ENCODE measurements at regions not wholly inside any gene's neighbourhood (a gene's known extent, or its start where the extent isn't known, plus 50 kb on each side); places are given as distances from the start of the nearest gene placed in this dataset.

DNA sequence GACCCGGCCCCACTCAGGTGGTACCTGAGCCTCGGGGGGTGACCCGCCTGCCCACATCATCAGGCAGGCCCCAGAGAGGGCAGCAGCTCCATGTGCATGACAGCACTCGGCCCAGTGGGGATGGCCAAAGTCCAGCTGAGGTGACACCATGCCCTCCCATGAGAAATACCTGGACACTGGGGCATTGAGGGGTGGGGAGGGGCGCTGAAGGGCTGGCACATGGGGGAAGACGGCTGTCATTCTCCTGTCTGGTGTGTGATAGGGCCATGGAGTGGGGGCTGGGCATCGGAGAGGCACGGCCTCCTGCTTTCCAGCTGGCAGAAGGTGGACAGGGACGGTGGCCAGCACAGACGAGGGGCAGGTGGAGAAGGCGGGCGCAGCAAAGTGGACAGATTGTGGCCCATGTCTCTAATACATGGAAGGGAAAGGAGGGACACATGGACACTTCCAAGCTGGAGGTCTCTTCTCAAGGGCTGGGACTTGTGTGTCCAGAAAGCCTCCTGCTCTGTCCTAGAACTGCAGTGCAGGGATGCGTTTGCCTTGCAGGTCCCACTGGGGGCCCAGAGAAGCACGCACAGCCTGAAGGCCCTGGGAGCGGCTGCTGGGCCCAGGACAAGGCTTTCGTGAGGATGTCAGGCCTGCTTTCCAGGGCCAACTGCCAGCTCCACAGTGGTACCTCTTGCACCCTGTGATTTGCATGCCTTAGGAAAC, 302.2 kb downstream of the NDUFA10 start:
- TF ChIP-seq, protein P1, sequence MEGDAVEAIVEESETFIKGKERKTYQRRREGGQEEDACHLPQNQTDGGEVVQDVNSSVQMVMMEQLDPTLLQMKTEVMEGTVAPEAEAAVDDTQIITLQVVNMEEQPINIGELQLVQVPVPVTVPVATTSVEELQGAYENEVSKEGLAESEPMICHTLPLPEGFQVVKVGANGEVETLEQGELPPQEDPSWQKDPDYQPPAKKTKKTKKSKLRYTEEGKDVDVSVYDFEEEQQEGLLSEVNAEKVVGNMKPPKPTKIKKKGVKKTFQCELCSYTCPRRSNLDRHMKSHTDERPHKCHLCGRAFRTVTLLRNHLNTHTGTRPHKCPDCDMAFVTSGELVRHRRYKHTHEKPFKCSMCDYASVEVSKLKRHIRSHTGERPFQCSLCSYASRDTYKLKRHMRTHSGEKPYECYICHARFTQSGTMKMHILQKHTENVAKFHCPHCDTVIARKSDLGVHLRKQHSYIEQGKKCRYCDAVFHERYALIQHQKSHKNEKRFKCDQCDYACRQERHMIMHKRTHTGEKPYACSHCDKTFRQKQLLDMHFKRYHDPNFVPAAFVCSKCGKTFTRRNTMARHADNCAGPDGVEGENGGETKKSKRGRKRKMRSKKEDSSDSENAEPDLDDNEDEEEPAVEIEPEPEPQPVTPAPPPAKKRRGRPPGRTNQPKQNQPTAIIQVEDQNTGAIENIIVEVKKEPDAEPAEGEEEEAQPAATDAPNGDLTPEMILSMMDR (IDR thresholded peaks at IDR 0.05), result no peak

DNA sequence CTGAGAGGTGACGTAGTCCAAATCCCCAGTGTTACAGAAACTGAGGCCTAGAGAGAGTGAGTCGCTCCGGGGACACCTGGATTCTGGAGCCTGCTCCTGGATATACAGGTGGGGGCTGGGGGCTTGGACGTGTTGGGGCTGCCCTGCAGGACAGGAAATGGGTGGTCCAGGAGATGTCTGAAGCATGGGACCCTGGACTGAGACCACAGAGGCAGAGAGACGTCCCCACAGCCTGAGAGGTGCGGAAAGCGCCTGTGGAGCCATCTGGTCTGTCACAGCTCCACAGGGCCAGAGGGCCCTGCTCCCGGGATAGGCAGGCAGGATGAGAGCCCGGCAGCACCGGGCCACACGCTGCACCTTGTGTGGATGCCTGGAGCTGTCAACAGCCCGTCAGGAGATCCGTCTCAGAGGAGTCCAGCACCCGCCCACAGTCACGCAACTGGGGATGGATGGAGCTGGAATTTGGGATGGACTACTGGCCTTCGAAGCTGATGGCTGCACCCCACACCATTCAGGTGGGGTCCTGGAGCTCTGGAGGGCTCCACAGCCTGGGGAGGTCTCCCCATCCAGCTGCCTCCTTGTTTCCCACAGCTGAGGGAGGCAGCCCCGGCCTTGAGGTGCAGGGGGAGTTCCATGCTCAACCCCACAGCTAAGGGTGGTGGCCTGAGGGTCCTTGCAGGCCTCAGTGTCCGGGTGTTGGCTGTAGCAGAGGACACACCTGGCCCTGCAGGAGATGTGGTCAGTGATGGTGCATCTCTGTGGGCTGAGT, 303.0 kb downstream of the NDUFA10 start:
- TF ChIP-seq, protein P1 (IDR thresholded peaks at IDR 0.05), result no peak

DNA sequence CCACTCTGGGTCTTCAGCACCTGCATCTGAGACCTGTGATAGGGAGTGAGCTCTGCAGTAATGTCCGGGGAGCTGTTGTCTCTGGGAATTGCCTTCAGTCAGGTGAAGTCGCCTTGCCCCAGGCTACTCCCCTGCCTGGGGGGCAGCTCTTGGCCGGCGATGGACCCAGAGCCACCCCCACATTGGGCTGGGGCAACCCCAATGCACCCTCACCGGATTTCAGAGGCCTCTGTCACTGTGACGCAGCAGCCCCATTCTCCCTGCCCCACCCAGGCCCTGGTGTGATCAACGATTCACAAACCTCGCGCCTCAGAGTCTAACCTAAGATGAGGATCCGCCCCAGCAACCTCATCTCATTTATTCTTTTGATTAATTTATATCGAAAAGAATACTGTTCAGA, 303.6 kb downstream of the NDUFA10 start:
- TF ChIP-seq, protein P1 (IDR thresholded peaks at IDR 0.05), result no peak

DNA sequence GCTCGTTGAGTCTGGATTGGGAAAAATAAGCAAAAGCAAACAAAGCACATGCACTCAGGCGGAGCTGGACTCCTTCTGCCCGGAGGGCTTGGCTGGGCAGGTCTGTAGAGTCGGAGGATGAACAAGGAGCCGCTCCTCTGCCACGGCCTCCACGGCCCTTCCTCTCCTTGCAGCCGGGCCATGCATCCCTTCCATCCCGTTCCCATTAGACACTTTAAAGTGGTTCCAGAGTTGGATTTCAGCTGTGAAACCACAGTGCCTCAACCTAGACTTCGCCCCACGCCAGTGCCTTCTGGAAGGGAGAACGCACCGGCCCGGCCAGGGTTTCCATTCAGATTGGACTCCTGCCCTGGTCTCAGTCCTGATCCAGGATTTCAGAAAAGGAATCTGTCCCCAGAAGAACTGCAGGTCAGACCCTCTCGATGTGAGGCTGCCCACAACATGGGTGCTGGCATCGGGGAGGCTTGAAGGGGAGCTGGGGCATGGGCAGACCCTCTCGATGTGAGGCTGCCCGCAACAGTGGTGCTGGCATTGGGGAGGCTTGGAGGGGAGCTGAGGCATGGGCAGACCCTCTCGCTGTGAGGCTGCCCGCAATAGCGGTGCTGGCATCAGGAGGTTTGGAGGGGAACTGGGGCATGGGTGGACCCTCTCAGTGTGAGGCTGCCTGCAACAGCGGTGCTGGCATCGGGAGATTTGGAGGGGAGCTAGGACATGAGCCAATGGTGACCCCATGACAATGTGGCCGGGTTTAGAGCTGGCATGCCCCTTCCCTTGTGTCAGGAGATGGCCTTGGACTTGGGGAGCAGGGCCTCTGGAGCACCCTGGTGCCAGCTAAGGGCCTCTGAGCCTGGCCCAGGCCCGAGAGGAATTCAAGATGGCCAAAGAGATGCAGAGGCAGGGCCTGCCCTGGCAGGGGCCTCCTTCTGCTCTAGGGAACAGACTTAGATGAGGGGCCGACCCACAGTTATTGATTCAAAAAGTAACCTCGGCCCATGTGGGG, 304.5 kb downstream of the NDUFA10 start:
- TF ChIP-seq, protein P1 (IDR thresholded peaks at IDR 0.05), result no peak

DNA sequence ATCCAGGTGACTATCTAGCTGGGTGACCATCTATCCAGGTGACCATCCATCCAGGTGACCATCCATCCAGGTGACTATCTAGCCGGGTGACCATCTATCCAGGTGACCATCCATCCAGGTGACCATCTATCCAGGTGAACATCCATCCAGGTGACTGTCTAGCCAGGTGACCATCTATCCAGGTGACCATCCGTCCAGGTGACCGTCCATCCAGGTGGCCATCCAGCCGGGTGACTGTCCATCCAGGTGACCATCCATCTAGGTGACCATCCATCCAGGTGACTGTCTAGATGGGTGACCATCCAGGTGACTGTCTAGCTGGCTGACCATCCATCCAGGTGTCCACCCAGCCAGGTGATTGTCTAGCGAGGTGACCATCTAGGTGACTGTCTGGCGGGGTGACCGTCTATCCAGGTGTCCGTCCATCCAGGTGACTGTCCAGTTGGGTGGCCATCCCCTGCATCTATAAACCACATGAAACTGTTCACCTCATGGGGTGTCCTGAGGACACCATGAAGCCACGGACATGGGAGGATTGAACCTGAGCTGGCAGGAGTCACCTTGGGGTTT, 305.3 kb downstream of the NDUFA10 start:
- TF ChIP-seq, protein P1 (IDR thresholded peaks at IDR 0.05), result no peak

DNA sequence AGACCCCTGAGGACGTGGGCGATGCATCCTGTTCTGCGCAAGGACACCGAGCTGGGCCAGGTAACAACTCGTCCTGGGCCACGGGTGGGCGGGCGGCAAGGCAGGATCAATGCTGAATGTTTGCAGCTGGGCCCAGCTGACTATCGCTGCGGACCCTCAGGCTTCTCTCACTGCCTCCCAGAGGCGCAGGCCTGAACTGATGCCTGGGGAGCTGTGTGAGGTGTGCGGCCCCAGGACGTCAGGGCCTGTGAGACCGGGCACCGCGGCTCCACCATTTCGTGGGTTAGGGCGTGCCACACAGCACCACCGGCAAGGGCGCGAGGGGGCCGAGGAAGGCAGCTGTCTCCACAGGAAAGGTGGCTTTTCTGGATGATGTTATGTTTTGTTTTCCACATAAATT, 307.4 kb downstream of the NDUFA10 start:
- TF ChIP-seq, protein P1 (IDR thresholded peaks at IDR 0.05), result no peak

DNA sequence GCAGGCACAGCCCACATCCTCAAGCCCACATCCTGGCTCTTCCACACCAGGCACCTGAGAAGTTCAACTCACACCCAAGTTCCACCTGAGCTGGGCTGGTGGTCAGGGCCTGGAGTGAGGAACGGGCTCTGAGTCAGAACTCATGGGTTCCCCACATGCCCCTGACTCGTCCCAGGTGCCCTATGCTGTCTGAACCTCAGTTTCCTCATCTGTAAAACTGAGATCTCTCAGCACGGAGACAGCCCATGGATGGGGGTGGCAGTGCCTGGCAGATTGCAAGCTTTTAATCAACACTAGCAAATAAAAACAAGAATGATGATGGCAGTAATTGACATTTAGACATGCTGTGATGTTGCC, 307.8 kb downstream of the NDUFA10 start:
- TF ChIP-seq, protein P1 (IDR thresholded peaks at IDR 0.05), result no peak
